Esophagus muscularis mucosa (tissue), 4 donors: ENCODE measurements at regions not wholly inside any gene's neighbourhood (a gene's known extent, or its start where the extent isn't known, plus 50 kb on each side); places are given as distances from the start of the nearest gene placed in this dataset.
A peak's percentile ranks its signal among the peaks of the same experiment; 100 is the strongest.

Source experiments
- DNase-seq: peaks from one replicate; pipeline ENCODE4 v3.0.0-alpha.2; 2017; ENCODE audit errors: extremely low spot score
- H3K27ac ChIP-seq, 4 donors: fragments of 200-600 bp; sonication (generic); replicated peaks in 1 of 4; 1 replicate in 3 of 4; 2 replicates in 1 of 4; pipeline ENCODE4 v1.5.1; 2016 to 2019; ENCODE audit warnings: mild to moderate bottlenecking in 1 of 4
- H3K27me3 ChIP-seq, 4 donors: fragments of 200-600 bp; sonication (generic); one replicate each; pipeline versions ENCODE4 v1.5.1 to v1.6.0; 2016 to 2019
- H3K36me3 ChIP-seq, 4 donors: fragments of 200-600 bp; sonication (generic); one replicate each; pipeline ENCODE4 v1.5.1; 2016 to 2019
- H3K4me1 ChIP-seq, 4 donors: fragments of 200-600 bp; sonication (generic); one replicate each; pipeline ENCODE4 v1.5.1; 2016 to 2019
- H3K4me3 ChIP-seq, 4 donors: fragments of 200-600 bp; sonication (generic); 1 replicate in 2 of 4; 2 replicates in 2 of 4; pipeline ENCODE4 v1.5.1; 2016 to 2019; ENCODE audit warnings: mild to moderate bottlenecking in 4 of 4, moderate library complexity in 1 of 4
- H3K9me3 ChIP-seq, 4 donors: fragments of 200-600 bp; sonication (generic); 1 replicate in 3 of 4; 2 replicates in 1 of 4; pipeline ENCODE4 v1.5.1; 2016 to 2019
- CTCF ChIP-seq, 3 experiments: fragments of 200-600 bp in 2 of 3; fragments of 450-650 bp in 1 of 3; sonication (generic) in 2 of 3; IDR thresholded peaks; one replicate each; pipeline ENCODE4 v1.5.1; 2017 to 2019; ENCODE audit warnings: antibody characterized with exemption in 3 of 3, mild to moderate bottlenecking in 2 of 3, moderate library complexity in 1 of 3
- EP300 ChIP-seq: sonication (generic); formaldehyde crosslinking; IDR thresholded peaks from one replicate; pipeline ENCODE4 v1.6.1; 2017; ENCODE audit warnings: antibody characterized with exemption
- POLR2A ChIP-seq: fragments of 450-650 bp; IDR thresholded peaks from one replicate; pipeline ENCODE4 v1.6.1; 2017; ENCODE audit warnings: antibody characterized with exemption, moderate library complexity, mild to moderate bottlenecking, low read depth
- POLR2AphosphoS5 ChIP-seq, 2 donors: sonication (generic); formaldehyde crosslinking; IDR thresholded peaks; one replicate each; pipeline ENCODE4 v1.6.1; 2017; ENCODE audit warnings: antibody characterized with exemption in 2 of 2
- WGBS: methylation state at CpG from one replicate; pipeline ENCODE4 v1.1.5; 2018; 5-methylcytosine and 5-hydroxymethylcytosine counted together
- intact Hi-C: fragments of 100-400 bp; cut with DNase I; formaldehyde crosslinking; loops from one replicate; pipeline ENCODE4 v1.15.1; 2023

GRCh38 chr15:99480016-99480810 lies 85.6 kb upstream of the MEF2A start:
- WGBS: 90% methylated on average over 10 of the region's 10 CpGs
- TF ChIP-seq POLR2A (no peak), POLR2AphosphoS5 (IDR thresholded peaks at IDR 0.05) (no peak), CTCF (IDR thresholded peaks at IDR 0.05) (no peak), EP300 (no peak)
- Histone ChIP-seq H3K27me3 (no peaks in the 10 kb centered on the region), H3K4me1 (peaks cover 25 to 36% (median 30%) of the 10 kb centered on the region in 4 donors), H3K36me3 (no peaks in the 10 kb centered on the region), H3K27ac (no peak overlapping the region), H3K4me3 (no peak overlapping the region), H3K9me3 (no peaks in the 10 kb centered on the region)
- intact Hi-C loops: no loop called here
- no peak for DNase-seq

DNA sequence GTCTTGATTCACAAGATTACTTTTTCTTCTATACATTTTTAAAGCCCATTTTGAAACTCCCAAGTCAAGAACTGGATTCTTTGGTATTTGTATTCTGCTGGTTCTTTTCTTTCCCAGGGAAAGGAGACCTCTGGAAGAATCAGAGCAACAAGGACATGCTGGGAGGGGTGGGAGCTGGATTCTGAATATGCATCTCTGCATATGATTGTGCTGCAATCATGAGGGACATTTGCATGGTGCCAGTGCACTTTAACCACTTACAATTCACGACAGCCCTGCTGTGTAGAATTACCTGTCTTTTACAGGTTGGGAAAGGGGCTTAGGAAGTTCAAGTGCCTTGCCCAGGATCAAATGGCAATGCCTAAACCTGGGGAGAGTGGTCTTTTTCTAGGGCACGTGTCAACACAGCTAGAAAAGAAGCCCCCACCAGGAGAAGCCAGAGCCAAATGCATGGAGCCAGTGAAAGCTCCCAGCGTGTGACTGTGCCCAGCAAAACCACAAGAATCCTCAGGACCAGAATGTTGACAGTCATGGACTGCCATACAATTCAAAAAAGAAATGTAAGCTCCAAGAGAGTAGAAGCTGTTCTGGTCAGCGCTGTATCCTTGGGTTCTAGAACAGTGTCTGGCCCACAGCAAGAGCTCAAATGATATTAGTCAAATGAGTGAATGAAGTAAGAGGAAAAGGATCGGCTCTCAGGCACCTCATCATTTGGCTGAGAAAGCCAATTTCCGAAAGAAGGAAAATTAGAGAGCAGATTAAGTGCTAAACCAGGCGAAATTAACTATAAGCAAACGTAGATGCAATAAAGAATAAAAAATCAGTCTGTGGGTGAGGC lies 84.5 kb upstream of the MEF2A start:
- TF ChIP-seq POLR2AphosphoS5 (IDR thresholded peaks at IDR 0.05) (no peak), EP300 (no peak), POLR2A (no peak), CTCF (IDR thresholded peaks at IDR 0.05) (no peak)
- no peaks in the 10 kb centered on the region for H3K27me3 ChIP-seq
- no peaks in the 10 kb centered on the region for H3K9me3 ChIP-seq
- H3K4me1 ChIP-seq: peaks cover 26 to 36% (median 29%) of the 10 kb centered on the region in 4 donors
- intact Hi-C loops: no loop called here
- H3K36me3 ChIP-seq: no peaks in the 10 kb centered on the region
- no peak for DNase-seq
- WGBS: 91% methylated on average over 8 of the region's 8 CpGs
- H3K27ac ChIP-seq: no peak overlapping the region
- no peak overlapping the region for H3K4me3 ChIP-seq

DNA sequence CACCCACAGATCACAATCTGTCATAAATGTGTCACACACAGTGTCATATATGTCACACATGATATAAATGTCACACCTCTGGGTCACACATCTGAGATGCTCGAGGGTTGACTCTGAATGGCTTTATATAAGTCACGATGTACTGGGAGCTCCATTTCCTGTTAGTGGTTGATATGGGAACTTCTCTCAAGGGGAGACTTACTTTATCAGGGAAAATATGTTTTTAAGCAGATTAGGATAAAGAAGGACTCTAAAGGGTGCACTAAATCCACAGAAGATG lies 83.9 kb upstream of the MEF2A start:
- DNase-seq: peak; percentile 10

GRCh38 chr15:99482993-99483392 lies 82.8 kb upstream of the MEF2A start:
- TF ChIP-seq EP300 (no peak), CTCF (IDR thresholded peaks at IDR 0.05) (no peak), POLR2A (no peak), POLR2AphosphoS5 (IDR thresholded peaks at IDR 0.05) (no peak)
- no peak for DNase-seq
- Histone ChIP-seq H3K36me3 (no peaks in the 10 kb centered on the region), H3K27me3 (no peaks in the 10 kb centered on the region), H3K4me1 (peaks cover 24 to 32% (median 25%) of the 10 kb centered on the region in 4 donors), H3K27ac (no peak overlapping the region), H3K4me3 (no peak overlapping the region), H3K9me3 (no peaks in the 10 kb centered on the region)
- 93% methylated on average over 4 of the region's 4 CpGs for WGBS
- intact Hi-C loops: no loop called here

More for the DNA sequence above, 83.9 kb upstream of the MEF2A start:
- 92% methylated on average over 2 of the region's 2 CpGs for WGBS
- Histone ChIP-seq H3K27ac (no peak overlapping the region), H3K4me3 (no peak overlapping the region), H3K9me3 (no peaks in the 10 kb centered on the region), H3K36me3 (no peaks in the 10 kb centered on the region), H3K27me3 (no peaks in the 10 kb centered on the region), H3K4me1 (peaks cover 24 to 36% (median 29%) of the 10 kb centered on the region in 4 donors)
- intact Hi-C loops: no loop called here
- TF ChIP-seq EP300 (no peak), CTCF (IDR thresholded peaks at IDR 0.05) (no peak), POLR2AphosphoS5 (IDR thresholded peaks at IDR 0.05) (no peak), POLR2A (no peak)
